ENCODE measurements at regions not wholly inside any gene's neighbourhood (a gene's known extent, or its start where the extent isn't known, plus 50 kb on each side); places are given as distances from the start of the nearest gene placed in this dataset.

GRCh38 chr1:62917314-62917713 is 133.4 kb downstream of the ATG4C start:
- no peaks in the 10 kb centered on the region for H3K4me1 Mint-ChIP-seq (ENCODE audit: unreplicated experiment)
- no peak overlapping the region for H3K27ac Mint-ChIP-seq
- TF ChIP-seq CTCF (conservative IDR thresholded peaks at IDR 0.05): no peak
- no peak for DNase-seq (ENCODE audit: extremely low spot score, unreplicated experiment)
- peaks cover 25% of the 10 kb centered on the region for H3K27me3 Mint-ChIP-seq
- H3K4me3 Mint-ChIP-seq: no peak overlapping the region
- H3K9me3 Mint-ChIP-seq: no peaks in the 10 kb centered on the region
- no peaks in the 10 kb centered on the region for H3K36me3 Mint-ChIP-seq

- Mint-ChIP-seq H3K27ac (no peak overlapping the region), H3K4me3 (no peak overlapping the region), H3K36me3 (no peaks in the 10 kb centered on the region), H3K4me1 (ENCODE audit: unreplicated experiment) (no peaks in the 10 kb centered on the region), H3K27me3 (peaks cover 25% of the 10 kb centered on the region), H3K9me3 (no peaks in the 10 kb centered on the region)
- no peak for TF ChIP-seq CTCF (conservative IDR thresholded peaks at IDR 0.05)
- no peak for DNase-seq (ENCODE audit: extremely low spot score, unreplicated experiment)
These were observed 133.9 kb downstream of the ATG4C start for GRCh38 chr1:62917805-62918204.

- no peaks in the 10 kb centered on the region for H3K4me1 Mint-ChIP-seq (ENCODE audit: unreplicated experiment)
- TF ChIP-seq CTCF (conservative IDR thresholded peaks at IDR 0.05): no peak
- H3K9me3 Mint-ChIP-seq: no peaks in the 10 kb centered on the region
- H3K4me3 Mint-ChIP-seq: no peak overlapping the region
- no peak for DNase-seq (ENCODE audit: extremely low spot score, unreplicated experiment)
- H3K27me3 Mint-ChIP-seq: peaks cover 21% of the 10 kb centered on the region
- no peak overlapping the region for H3K27ac Mint-ChIP-seq
- H3K36me3 Mint-ChIP-seq: no peaks in the 10 kb centered on the region
These were observed 134.8 kb downstream of the ATG4C start for GRCh38 chr1:62918700-62919099.

DNA sequence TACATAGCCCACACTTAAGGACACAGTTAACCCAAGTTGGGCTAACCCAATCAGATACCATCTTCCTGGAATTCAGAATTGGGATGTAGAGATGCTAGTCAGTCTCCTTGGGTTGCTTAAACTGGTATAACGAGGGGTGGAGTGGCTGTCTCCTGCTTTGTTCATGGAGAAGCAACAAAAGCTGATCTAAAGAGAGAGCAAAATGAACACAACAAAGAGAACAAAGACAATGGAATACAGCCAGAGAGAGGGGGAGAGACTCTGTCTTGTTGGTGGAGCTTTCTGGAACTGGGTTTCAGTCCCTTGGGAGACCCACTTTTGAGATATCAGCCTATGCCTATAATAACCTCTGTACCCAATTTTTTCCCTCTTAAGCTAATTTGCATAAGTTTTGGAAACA is 138.1 kb downstream of the ATG4C start:
- no peak for DNase-seq (ENCODE audit: extremely low spot score, unreplicated experiment)
- no peak for TF ChIP-seq CTCF (conservative IDR thresholded peaks at IDR 0.05)
- Mint-ChIP-seq H3K4me3 (no peak overlapping the region), H3K27me3 (peaks cover 26% of the 10 kb centered on the region), H3K9me3 (no peaks in the 10 kb centered on the region), H3K36me3 (no peaks in the 10 kb centered on the region), H3K27ac (no peak overlapping the region), H3K4me1 (ENCODE audit: unreplicated experiment) (no peaks in the 10 kb centered on the region)

- no peak for DNase-seq (ENCODE audit: extremely low spot score, unreplicated experiment)
- Mint-ChIP-seq H3K27me3 (peaks cover 18% of the 10 kb centered on the region), H3K27ac (no peak overlapping the region), H3K9me3 (no peaks in the 10 kb centered on the region), H3K4me3 (no peak overlapping the region), H3K36me3 (no peaks in the 10 kb centered on the region), H3K4me1 (ENCODE audit: unreplicated experiment) (no peaks in the 10 kb centered on the region)
- no peak for TF ChIP-seq CTCF (conservative IDR thresholded peaks at IDR 0.05)
These were observed 141.3 kb downstream of the ATG4C start for GRCh38 chr1:62924983-62925790.

All from type B pancreatic cell (in vitro differentiated cells).